GM21717 (cell line): ENCODE measurements at regions not wholly inside any gene's neighbourhood (a gene's known extent, or its start where the extent isn't known, plus 50 kb on each side); places are given as distances from the start of the nearest gene placed in this dataset.

Source experiments
- ATAC-seq: cut with Tn5 transposase; IDR thresholded peaks from one replicate; pipeline ENCODE4 v1.9.1; 2021; ENCODE audit warnings: mild to moderate bottlenecking, moderate library complexity; ENCODE audit not compliant: unreplicated experiment

GRCh38 chr5:89996890-89997289 is 412.7 kb downstream of the CETN3 start:
- no peak for ATAC-seq

GRCh38 chr5:89996335-89996734 is 413.2 kb downstream of the CETN3 start:
- ATAC-seq, result no peak

GRCh38 chr5:89994266-89994665 is 415.3 kb downstream of the CETN3 start:
- ATAC-seq, result no peak

- no peak for ATAC-seq
Observed at GRCh38 chr5:89992201-89992600, 417.4 kb downstream of the CETN3 start.

GRCh38 chr5:89991592-89991991 is 418.0 kb downstream of the CETN3 start:
- ATAC-seq, result peak; percentile 84

- ATAC-seq, result no peak
Observed at GRCh38 chr5:89989776-89990175, 419.8 kb downstream of the CETN3 start.

GRCh38 chr5:89988998-89989655 is 420.4 kb downstream of the CETN3 start:
- ATAC-seq, result no peak

- no peak for ATAC-seq
Observed at GRCh38 chr5:89988129-89988810, 421.3 kb downstream of the CETN3 start.

GRCh38 chr5:89983216-89983615 is 426.3 kb downstream of the CETN3 start:
- no peak for ATAC-seq

GRCh38 chr5:89981878-89982773 is 427.4 kb downstream of the CETN3 start:
- ATAC-seq, result no peak

GRCh38 chr5:89981021-89981420 is 428.5 kb downstream of the CETN3 start:
- ATAC-seq, result no peak

- no peak for ATAC-seq
Observed at GRCh38 chr5:89973516-89973915, 436.0 kb downstream of the CETN3 start.

GRCh38 chr5:89972901-89973300 is 436.7 kb downstream of the CETN3 start:
- ATAC-seq, result no peak

GRCh38 chr5:89968958-89969381 is 440.6 kb downstream of the CETN3 start:
- no peak for ATAC-seq

GRCh38 chr5:89967771-89968444 is 441.6 kb downstream of the CETN3 start:
- no peak for ATAC-seq

- no peak for ATAC-seq
Observed at GRCh38 chr5:89956838-89957237, 452.7 kb downstream of the CETN3 start.

- no peak for ATAC-seq
Observed at GRCh38 chr5:89954916-89955315, 454.6 kb downstream of the CETN3 start.

- no peak for ATAC-seq
Observed at GRCh38 chr5:89951876-89952275, 457.7 kb downstream of the CETN3 start.

GRCh38 chr5:89950234-89950633 is 459.3 kb downstream of the CETN3 start:
- ATAC-seq, result no peak

- ATAC-seq, result no peak
Observed at GRCh38 chr5:89948977-89949376, 460.6 kb downstream of the CETN3 start.

GRCh38 chr5:89946916-89947315 is 462.6 kb downstream of the CETN3 start:
- no peak for ATAC-seq
